HG02623 (cell line): ENCODE measurements at regions not wholly inside any gene's neighbourhood (a gene's known extent, or its start where the extent isn't known, plus 50 kb on each side); places are given as distances from the start of the nearest gene placed in this dataset.

Experiments used
- ATAC-seq: cut with Tn5 transposase; IDR thresholded peaks from one replicate; pipeline ENCODE4 v1.9.1; 2021; ENCODE audit warnings: moderate library complexity; ENCODE audit not compliant: unreplicated experiment

- no peak for ATAC-seq
Measured at GRCh38 chr2:4673025-4673489, 969.7 kb downstream of the DCDC2C start.

DNA sequence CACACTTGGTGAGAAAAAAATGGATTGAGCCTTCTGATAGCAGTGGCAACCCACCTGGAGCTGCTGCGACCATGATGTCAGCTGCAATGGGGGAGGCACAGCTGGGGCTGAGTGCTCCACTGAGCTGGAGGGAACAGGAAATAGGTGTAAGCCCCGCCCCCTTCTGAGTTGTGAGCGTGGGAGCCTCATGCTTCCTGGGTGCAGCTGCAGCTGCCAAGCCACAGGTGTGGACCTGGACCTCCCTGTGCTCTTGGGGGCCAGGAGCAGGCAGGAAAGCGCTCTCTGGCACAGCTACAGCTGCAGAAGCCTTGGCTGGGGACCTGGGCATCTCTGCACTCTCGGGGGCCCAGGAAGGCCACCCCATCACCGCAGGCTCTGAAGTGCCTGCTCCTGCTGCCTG is 970.6 kb downstream of the DCDC2C start:
- ATAC-seq, result no peak

DNA sequence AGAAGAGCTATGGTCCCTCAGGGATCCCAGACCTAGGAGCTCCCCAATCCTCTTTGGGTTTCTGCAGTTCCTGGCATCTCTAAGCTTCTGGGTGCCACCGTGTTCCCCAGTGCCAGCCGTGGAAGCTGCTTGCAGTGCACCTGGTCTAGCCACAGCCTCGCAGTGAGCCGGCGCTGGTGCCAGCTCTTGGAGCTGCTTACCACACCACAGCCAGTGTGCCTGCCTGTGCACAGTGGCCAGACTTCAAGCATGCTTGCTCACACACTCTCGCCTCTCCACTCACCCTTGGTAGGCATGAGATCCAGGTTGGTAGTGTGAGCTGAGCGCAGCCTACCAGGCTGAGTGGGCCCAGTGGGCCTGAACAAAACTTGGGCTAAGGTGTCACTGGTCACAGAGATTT is 971.9 kb downstream of the DCDC2C start:
- no peak for ATAC-seq

GRCh38 chr2:4678927-4679326 is 975.6 kb downstream of the DCDC2C start:
- ATAC-seq, result no peak

DNA sequence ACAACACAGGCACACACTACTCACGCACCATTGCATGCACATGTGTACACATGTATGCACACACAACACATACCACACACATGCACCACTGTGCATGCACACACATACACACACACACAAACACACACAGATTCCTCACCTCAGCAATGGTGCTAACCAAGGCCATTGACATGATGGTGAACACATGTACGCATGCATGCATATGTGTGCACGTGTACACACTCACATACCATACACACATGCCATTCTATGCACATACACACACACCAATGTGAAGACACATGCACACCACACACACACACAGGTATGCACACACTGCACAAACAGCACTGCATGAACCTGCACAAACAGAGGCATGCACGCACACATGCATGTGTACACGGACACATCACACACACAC is 976.0 kb downstream of the DCDC2C start:
- no peak for ATAC-seq

DNA sequence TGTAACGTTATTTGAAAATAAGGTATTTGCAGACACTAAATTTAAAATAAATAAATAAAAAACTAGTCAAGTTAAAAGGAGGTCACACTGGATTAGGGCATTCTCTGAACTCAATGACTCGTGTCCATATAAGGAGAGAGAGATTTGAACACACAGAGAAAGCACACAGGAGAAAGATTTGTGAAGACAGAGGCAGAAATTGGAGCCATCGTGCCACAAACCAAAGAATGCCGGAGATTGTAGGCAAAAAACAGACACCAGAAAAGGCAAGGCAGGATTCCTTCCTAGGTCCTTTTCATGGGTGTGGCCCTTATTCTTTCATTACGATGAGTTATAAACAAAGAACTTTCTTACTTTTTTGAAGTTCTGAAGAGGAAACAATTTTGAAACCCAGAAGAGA is 981.5 kb downstream of the DCDC2C start:
- no peak for ATAC-seq

DNA sequence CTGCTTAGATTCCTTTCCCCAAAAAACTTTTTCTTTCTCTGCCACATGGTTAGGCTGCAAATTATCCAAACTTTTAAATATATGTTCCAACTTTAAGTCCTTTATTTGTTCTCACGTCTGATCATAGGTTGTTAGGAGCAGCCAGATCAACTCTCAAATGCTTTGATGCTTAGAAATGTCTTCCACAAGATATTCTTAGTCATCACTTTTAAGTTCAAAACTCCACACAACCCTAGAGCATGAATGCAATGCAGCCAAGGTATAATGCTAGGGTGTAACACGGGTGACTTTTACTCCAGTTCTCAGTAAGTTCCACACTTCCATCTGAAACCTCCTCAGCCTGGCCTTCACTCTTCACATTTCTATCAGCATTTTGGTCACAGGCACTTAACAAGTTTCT is 987.5 kb downstream of the DCDC2C start:
- no peak for ATAC-seq

DNA sequence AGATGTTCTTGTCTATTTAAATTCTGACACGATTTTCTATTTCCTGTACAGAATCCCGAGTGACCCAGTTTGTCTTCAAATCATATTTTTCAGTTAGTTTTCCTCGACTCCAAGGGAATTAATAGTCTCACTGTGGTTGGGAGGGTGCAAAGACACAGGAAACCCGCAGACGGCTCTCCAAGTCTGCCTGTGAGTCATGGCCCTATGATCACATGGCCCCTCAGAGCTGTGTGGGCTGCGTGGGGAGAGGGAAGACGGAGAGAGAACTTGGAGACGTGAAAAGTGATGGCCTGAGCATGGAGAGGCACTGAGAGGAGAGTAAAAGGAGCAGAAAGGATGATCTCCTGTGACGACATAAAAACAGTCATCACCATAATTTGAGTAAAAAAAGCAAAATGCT is 989.9 kb downstream of the DCDC2C start:
- no peak for ATAC-seq

DNA sequence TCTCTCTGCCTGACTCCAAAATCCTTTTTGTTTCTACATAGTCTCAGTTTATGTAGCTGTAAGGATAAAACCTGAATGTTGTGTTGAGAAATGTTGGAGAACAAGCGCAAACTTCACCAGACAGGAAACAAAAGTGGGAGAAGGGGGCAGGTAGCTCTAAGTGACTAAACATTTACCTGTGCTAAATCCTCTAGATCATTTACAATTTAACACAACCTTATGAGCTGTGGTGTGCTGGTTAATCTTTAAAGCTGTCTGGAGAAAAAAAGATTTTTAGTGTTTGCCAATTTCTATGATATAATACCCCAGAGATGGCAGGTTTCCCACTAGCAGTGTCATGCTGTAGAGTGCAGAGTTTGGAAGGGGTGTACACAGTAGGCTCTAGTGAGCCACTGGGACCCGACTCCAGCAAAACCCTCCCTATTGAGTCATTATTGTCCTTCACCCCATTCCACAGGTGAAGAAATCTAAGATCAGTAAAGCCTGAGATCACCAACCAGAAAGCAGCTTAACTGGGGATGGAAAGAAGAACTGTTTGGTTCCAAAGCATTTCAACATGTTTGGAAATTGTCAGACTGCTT is 992.0 kb downstream of the DCDC2C start:
- ATAC-seq, result no peak

- ATAC-seq, result no peak
Measured at GRCh38 chr2:4715065-4715464, 977.1 kb upstream of the SOX11 start.

GRCh38 chr2:4718777-4719176 is 973.4 kb upstream of the SOX11 start:
- no peak for ATAC-seq

- no peak for ATAC-seq
Measured at GRCh38 chr2:4725618-4726017, 966.6 kb upstream of the SOX11 start.

- no peak for ATAC-seq
Measured at GRCh38 chr2:4732560-4732959, 959.6 kb upstream of the SOX11 start.

GRCh38 chr2:4745056-4745991 is 946.9 kb upstream of the SOX11 start:
- no peak for ATAC-seq

DNA sequence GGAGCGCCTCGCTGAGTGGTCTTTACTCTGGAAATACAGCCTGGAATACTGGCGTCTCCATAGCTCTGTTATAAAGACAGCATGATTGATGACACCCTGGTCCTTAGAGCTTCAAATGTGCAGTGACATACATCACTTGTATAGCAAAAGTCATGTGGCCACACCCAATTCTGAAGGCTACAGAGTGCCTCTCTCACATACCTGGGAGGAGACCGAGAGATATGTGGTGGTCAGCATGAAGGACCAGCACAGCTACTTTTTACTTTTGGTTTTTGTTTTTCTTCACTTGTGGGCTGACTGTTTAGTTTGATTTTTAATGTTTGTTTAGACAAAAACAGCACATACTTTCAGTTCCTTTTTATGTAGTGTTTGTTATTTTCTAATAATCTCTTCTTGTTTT is 938.5 kb upstream of the SOX11 start:
- no peak for ATAC-seq

DNA sequence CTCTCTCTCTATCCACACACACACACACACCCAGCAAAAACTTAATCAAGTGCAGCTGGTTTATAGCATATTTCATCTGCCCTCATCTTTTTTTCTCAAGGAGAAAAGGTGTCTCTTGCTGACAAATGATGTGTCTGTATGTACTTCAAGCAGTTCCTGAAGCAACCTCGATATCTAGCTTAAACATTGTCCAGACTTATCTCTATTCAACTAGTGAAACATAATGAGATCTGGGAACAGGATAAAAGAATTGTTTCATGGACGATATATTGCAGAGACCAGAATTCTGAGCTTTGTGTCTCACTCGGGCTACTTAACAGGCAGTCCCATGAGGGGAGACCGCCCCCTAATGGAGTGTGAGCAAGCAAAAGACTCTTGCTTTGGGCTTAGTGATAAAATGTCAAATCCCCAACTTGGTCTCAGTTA is 929.2 kb upstream of the SOX11 start:
- ATAC-seq, result no peak

DNA sequence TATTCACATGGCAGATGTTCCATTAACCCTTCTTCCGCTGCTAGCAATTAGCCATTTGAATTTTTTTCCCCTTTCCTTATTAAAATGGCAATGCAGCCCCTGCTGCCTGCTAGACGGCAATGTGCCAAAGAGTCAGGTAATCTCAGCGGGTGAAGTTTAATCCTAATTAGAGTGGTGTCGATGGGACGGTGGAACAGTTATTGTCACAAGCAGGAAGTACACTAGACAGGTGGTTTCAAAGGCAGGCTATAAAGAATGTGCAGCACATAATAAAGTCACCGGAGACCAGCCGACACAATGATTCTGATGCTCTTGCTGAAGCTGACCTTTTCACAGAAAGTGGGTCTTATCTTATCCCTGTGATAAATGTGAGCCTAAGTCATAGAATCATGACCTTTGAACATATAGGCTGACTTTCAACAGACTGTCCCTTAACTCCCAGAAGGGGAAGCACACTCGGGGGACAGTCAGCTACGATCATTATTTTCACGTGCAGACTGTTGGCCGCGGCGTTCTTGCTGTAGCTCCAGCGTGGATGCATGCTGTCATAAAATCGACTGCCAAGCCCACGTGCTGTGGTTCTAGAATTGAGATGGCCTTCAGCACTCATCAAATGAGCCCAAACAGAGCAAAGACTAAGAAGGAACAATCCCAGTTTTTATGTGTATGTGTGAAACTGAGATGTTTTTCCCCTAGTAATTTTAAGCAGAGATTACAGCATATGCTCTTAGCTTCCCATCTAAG is 926.2 kb upstream of the SOX11 start:
- no peak for ATAC-seq

- ATAC-seq, result no peak
Measured at GRCh38 chr2:4775668-4776067, 916.5 kb upstream of the SOX11 start.

GRCh38 chr2:4780679-4781078 is 911.5 kb upstream of the SOX11 start:
- no peak for ATAC-seq

DNA sequence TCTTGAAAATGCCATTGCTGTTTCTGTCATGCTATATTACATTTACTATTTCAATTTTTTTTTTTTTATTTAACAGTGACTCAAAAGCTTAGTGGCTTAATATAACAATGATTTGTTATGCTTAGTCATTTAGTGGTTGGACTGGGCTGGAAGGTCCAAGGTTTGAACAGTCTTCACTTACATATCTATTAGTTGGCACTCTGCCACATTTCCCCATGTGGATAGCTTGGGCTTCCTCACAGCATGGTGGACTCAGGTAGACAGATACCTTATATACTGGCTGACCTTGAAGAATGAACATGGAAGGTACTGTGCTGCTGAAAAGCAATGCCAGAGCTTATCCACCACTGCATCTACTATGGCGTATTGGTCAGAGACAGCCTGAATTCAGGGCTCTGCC is 909.5 kb upstream of the SOX11 start:
- ATAC-seq, result no peak

DNA sequence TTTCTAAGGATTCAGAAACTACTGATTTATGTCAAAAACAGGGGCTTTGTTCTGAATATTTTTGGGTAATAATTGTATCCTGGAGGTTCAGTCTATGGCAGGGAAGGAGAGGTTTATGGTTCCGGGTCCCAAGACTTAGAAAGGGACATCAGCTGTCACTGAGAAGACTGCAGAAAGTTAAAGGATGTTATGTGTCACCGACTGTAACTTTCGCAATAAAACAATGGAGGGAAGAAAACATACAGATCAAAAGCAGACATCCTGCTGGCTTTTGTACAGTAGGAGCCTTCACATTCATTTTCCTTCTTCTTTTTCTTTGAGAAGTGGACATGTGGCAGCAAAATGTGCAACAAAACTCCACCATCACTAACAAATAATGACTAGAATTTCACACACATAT is 900.7 kb upstream of the SOX11 start:
- no peak for ATAC-seq

DNA sequence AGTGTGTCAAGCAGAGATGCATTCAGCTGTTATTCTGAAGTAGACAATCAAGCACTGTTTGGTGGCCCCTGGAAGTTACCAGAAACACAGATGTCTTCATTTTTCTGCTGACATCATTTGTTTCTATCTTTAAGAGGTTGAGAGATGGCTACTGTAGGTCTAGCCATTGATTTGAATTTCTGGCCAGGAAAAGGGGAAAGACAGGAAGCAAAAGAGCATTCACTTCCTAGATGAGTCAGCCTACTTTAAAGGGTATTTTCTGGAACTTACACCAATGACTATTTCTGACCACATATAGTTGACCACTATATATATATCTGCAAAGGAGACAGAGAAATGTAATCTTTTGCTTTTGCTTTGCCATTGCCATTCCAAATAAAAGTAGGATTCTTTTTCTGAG is 900.1 kb upstream of the SOX11 start:
- no peak for ATAC-seq
